Esophagus muscularis mucosa (tissue), 4 donors: ENCODE measurements at regions not wholly inside any gene's neighbourhood (a gene's known extent, or its start where the extent isn't known, plus 50 kb on each side); places are given as distances from the start of the nearest gene placed in this dataset.

Experiments used
- DNase-seq: peaks from one replicate; pipeline ENCODE4 v3.0.0-alpha.2; 2017; ENCODE audit errors: extremely low spot score
- H3K27ac ChIP-seq, 4 donors: fragments of 200-600 bp; sonication (generic); replicated peaks in 1 of 4; 1 replicate in 3 of 4; 2 replicates in 1 of 4; pipeline ENCODE4 v1.5.1; 2016 to 2019; ENCODE audit warnings: mild to moderate bottlenecking in 1 of 4
- H3K27me3 ChIP-seq, 4 donors: fragments of 200-600 bp; sonication (generic); one replicate each; pipeline versions ENCODE4 v1.5.1 to v1.6.0; 2016 to 2019
- H3K36me3 ChIP-seq, 4 donors: fragments of 200-600 bp; sonication (generic); one replicate each; pipeline ENCODE4 v1.5.1; 2016 to 2019
- H3K4me1 ChIP-seq, 4 donors: fragments of 200-600 bp; sonication (generic); one replicate each; pipeline ENCODE4 v1.5.1; 2016 to 2019
- H3K4me3 ChIP-seq, 4 donors: fragments of 200-600 bp; sonication (generic); 1 replicate in 2 of 4; 2 replicates in 2 of 4; pipeline ENCODE4 v1.5.1; 2016 to 2019; ENCODE audit warnings: mild to moderate bottlenecking in 4 of 4, moderate library complexity in 1 of 4
- H3K9me3 ChIP-seq, 4 donors: fragments of 200-600 bp; sonication (generic); 1 replicate in 3 of 4; 2 replicates in 1 of 4; pipeline ENCODE4 v1.5.1; 2016 to 2019
- CTCF ChIP-seq, 3 experiments: fragments of 200-600 bp in 2 of 3; fragments of 450-650 bp in 1 of 3; sonication (generic) in 2 of 3; IDR thresholded peaks; one replicate each; pipeline ENCODE4 v1.5.1; 2017 to 2019; ENCODE audit warnings: antibody characterized with exemption in 3 of 3, mild to moderate bottlenecking in 2 of 3, moderate library complexity in 1 of 3
- EP300 ChIP-seq: sonication (generic); formaldehyde crosslinking; IDR thresholded peaks from one replicate; pipeline ENCODE4 v1.6.1; 2017; ENCODE audit warnings: antibody characterized with exemption
- POLR2A ChIP-seq: fragments of 450-650 bp; IDR thresholded peaks from one replicate; pipeline ENCODE4 v1.6.1; 2017; ENCODE audit warnings: antibody characterized with exemption, moderate library complexity, mild to moderate bottlenecking, low read depth
- POLR2AphosphoS5 ChIP-seq, 2 donors: sonication (generic); formaldehyde crosslinking; IDR thresholded peaks; one replicate each; pipeline ENCODE4 v1.6.1; 2017; ENCODE audit warnings: antibody characterized with exemption in 2 of 2
- WGBS: methylation state at CpG from one replicate; pipeline ENCODE4 v1.1.5; 2018; 5-methylcytosine and 5-hydroxymethylcytosine counted together
- intact Hi-C: fragments of 100-400 bp; cut with DNase I; formaldehyde crosslinking; loops from one replicate; pipeline ENCODE4 v1.15.1; 2023

- H3K4me3 ChIP-seq, result no peak overlapping the region
- H3K4me1 ChIP-seq, result no peaks in the 10 kb centered on the region
- H3K9me3 ChIP-seq, result no peaks in the 10 kb centered on the region
- H3K27ac ChIP-seq, result no peak overlapping the region
- DNase-seq, result no peak
- no peaks in the 10 kb centered on the region for H3K36me3 ChIP-seq
- WGBS, result 57% methylated on average over 5 of the region's 5 CpGs
- TF ChIP-seq POLR2A (no peak), CTCF (IDR thresholded peaks at IDR 0.05) (no peak), POLR2AphosphoS5 (IDR thresholded peaks at IDR 0.05) (no peak), EP300 (no peak)
- intact Hi-C loops, result no loop called here
- H3K27me3 ChIP-seq, result no peaks in the 10 kb centered on the region
Observed at GRCh38 chrX:7198499-7198898, 50.5 kb upstream of the PUDP start.
